Motor neuron (in vitro differentiated cells): ENCODE measurements at regions not wholly inside any gene's neighbourhood (a gene's known extent, or its start where the extent isn't known, plus 50 kb on each side); places are given as distances from the start of the nearest gene placed in this dataset.
A peak's percentile ranks its signal among the peaks of the same experiment; 100 is the strongest.

ENCODE experiments used
- ATAC-seq, 8 experiments: fragments of 200-7000 bp; cut with Tn5 transposase; replicated peaks in 6 of 8; 2 replicates each; pipeline ENCODE4 v1.8.0; 2021; ENCODE audit warnings: mild to moderate bottlenecking in 8 of 8, moderate library complexity in 8 of 8
- H3K27ac ChIP-seq, 2 donors: fragments of 250-450 bp; sonication (Bioruptor Pico); 2 replicates each; pipeline ENCODE4 v1.9.0; 2021; ENCODE audit warnings: antibody characterized with exemption in 2 of 2, mild to moderate bottlenecking in 2 of 2, moderate library complexity in 1 of 2
- H3K4me1 ChIP-seq, 2 donors: fragments of 250-450 bp; sonication (Bioruptor Pico); replicated peaks in 1 of 2; 2 replicates each; pipeline ENCODE4 v1.6.1; 2021; ENCODE audit warnings: antibody characterized with exemption in 2 of 2, mild to moderate bottlenecking in 2 of 2, moderate library complexity in 1 of 2
- H3K4me3 ChIP-seq, 5 donors: fragments of 250-450 bp; sonication (Bioruptor Pico); 2 replicates each; pipeline ENCODE4 v1.9.0; 2021; ENCODE audit warnings: antibody characterized with exemption in 5 of 5, mild to moderate bottlenecking in 5 of 5, moderate library complexity in 4 of 5
- WGBS, 10 experiments: fragments of 450-650 bp; shearing (Covaris generic); methylation state at CpG; one replicate each; pipeline ENCODE4 v1.0.0; 2022; 5-methylcytosine and 5-hydroxymethylcytosine counted together
- in situ Hi-C, 9 experiments: fragments of 400-800 bp; cut with MboI; loops; one replicate each; pipeline ENCODE4 v1.15.0; 2021; ENCODE audit warnings: low sequenced_read_pairs in 9 of 9, low pct_unique_long_range_greater_than_20kb in 2 of 9; ENCODE audit not compliant: unreplicated experiment in 9 of 9

GRCh38 chr16:86962913-86963312 is 354.3 kb downstream of the C16orf95 start:
- H3K4me1 ChIP-seq, result peaks cover 35 to 41% of the 10 kb centered on the region in 2 donors
- no peak overlapping the region for H3K4me3 ChIP-seq
- no peak overlapping the region for H3K27ac ChIP-seq
- in situ Hi-C loops, result no loop called here
- 73 to 100% (median 100%) methylated on average over 2 to 4 of the region's 11 CpGs; no CpG with 5 or more reads in 5 of the 10 experiments for WGBS, 10 experiments
- ATAC-seq, result no peak

DNA sequence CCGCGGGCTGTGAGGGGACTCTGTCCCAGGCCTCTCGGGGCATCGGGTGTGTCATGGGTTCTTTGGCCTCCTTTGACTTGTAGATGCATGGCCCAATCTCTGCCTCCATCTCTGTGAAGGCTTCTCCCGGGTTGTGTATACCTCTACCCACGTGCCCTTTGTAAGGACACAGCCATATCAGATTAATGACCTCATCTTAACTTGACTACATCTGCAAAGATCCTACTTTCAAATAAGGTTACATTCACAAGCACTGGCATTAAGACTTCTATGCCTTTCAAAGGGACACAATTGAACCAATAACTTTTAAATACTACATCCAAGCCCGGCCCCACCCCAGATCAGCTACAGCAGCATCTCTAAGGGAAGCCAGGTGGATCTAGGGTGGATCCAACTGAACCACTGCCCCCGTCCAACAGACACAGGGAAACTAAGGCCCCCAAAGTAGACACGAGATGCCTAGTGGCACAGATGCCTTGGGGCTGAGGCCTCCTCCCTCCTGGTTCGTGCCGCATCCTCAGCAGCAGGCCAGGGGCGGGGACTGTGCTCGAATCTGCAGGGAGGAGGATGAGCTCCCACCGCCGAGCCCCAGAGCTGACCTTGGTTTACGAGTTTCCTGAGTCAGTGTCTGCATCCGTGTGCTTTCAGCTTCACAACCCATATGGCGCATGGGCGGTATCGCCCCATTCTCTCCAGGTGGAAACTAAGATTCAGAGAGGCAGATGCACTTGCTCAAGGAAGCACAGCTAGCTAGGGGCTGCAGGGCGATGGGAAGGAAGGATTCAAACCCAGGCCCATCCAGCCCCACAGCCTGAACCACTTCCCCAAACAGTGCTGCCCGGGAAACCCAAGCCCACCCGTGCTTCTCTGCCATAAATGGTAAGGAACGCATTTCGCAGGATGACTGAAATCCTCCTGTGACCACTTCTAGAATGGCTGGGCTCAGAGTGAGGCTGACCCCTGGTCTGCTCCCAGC is 353.3 kb downstream of the C16orf95 start:
- 63 to 100% (median 83%) methylated on average over 1 to 21 of the region's 25 CpGs; no CpG with 5 or more reads in 1 of the 10 experiments for WGBS, 10 experiments
- H3K4me3 ChIP-seq, result no peak overlapping the region
- no peak for ATAC-seq
- no peak overlapping the region for H3K27ac ChIP-seq
- in situ Hi-C loops, result no loop called here
- H3K4me1 ChIP-seq, result peaks cover 29 to 37% of the 10 kb centered on the region in 2 donors

GRCh38 chr16:86964796-86965241 is 352.4 kb downstream of the C16orf95 start:
- in situ Hi-C loops, result no loop called here
- Histone ChIP-seq H3K4me3 (no peak overlapping the region), H3K4me1 (peaks cover 20 to 27% of the 10 kb centered on the region in 2 donors), H3K27ac (no peak overlapping the region)
- 71% methylated on average over 1 of the region's 14 CpGs; no CpG with 5 or more reads in 9 of the 10 experiments for WGBS, 10 experiments
- ATAC-seq, result no peak

GRCh38 chr16:86965331-86965730 is 351.9 kb downstream of the C16orf95 start:
- Histone ChIP-seq H3K4me3 (no peak overlapping the region), H3K27ac (no peak overlapping the region), H3K4me1 (peaks cover 15 to 22% of the 10 kb centered on the region in 2 donors)
- in situ Hi-C loops, result no loop called here
- 50 to 60% (median 60%) methylated on average over 1 of the region's 12 CpGs; no CpG with 5 or more reads in 7 of the 10 experiments for WGBS, 10 experiments
- no peak for ATAC-seq

DNA sequence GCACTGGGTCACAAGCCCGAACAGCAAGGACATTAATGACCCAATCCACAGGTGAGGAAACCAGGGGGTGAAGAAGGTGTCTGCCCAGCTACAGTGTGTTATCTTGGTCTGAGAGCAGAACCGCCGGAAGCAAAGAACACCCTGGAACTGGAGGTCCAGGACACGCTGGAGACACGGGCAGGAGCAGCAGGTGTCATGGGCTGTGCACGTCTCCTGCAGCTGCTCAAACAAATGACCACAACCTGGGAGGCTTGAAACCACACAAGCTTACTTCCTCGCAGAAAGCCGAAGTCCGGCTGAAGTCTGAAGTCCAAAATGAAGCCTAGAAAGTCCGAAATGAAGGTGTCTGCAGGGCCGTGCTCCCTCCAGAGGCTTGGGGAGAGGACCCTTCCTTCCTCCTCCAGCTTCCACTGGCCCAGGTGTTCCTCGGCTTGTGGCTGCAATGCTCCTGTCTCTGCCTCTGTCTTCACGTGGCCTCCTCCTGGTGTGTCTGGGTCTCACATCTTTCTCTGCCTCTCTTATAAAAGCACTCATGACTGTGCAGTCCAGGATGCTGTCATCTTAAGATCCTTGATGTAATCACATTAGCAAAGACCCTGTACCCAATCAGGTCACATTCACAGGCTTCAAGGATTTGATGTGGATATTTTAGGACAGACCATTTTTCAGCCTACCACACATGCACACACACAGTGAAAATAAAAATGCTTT is 351.2 kb downstream of the C16orf95 start:
- in situ Hi-C loops, result no loop called here
- ATAC-seq, result peak in 5 of 8 experiments; percentile 47 to 90 (median 57)
- H3K4me1 ChIP-seq, result peaks cover 8 to 16% of the 10 kb centered on the region in 2 donors
- no peak overlapping the region for H3K4me3 ChIP-seq
- 27 to 97% (median 87%) methylated on average over 2 to 7 of the region's 13 CpGs; no CpG with 5 or more reads in 5 of the 10 experiments for WGBS, 10 experiments
- H3K27ac ChIP-seq, result no peak overlapping the region

- no peak overlapping the region for H3K27ac ChIP-seq
- ATAC-seq, result peak in 5 of 8 experiments; percentile 49 to 69 (median 52)
- 78 to 93% (median 89%) methylated on average over 3 to 11 of the region's 11 CpGs; no CpG with 5 or more reads in 5 of the 10 experiments for WGBS, 10 experiments
- in situ Hi-C loops, result no loop called here
- H3K4me1 ChIP-seq, result peaks cover 5 to 10% of the 10 kb centered on the region in 2 donors
- H3K4me3 ChIP-seq, result no peak overlapping the region
These were observed 350.4 kb downstream of the C16orf95 start for GRCh38 chr16:86966777-86967176.

- 0 to 100% (median 74%) methylated on average over 1 to 8 of the region's 16 CpGs; no CpG with 5 or more reads in 5 of the 10 experiments for WGBS, 10 experiments
- peak in 1 of 8 experiments; percentile 93 for ATAC-seq
- H3K27ac ChIP-seq, result no peak overlapping the region
- in situ Hi-C loops, result no loop called here
- H3K4me3 ChIP-seq, result no peak overlapping the region
- H3K4me1 ChIP-seq, result peaks cover 0 to 10% of the 10 kb centered on the region in 2 donors
These were observed 348.3 kb downstream of the C16orf95 start for GRCh38 chr16:86968866-86969265.

DNA sequence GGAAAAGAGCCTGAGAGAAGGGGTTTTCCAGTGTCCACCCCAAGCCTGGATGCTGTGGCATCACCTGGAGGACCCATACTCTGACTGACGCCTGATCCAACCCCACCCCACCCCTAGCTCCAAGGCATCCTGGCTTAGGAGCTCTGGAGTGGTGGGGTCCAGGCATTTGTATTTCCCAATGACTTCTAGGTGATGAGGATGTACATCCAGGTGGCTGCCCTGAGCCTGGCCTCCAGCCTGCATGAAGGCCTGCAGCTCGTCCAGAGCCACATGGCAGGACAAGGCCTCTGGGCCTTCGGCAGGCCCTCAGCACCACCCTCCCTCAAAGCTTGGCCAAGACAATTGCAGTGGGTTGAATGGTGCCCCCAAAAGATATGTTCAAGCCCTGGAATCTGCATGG is 347.5 kb downstream of the C16orf95 start:
- ATAC-seq, result no peak
- Histone ChIP-seq H3K27ac (no peak overlapping the region), H3K4me3 (no peak overlapping the region), H3K4me1 (peaks cover 0 to 9% of the 10 kb centered on the region in 2 donors)
- WGBS, 10 experiments, result 83 to 93% (median 90%) methylated on average over 2 to 3 of the region's 3 CpGs; no CpG with 5 or more reads in 7 of the 10 experiments
- in situ Hi-C loops, result no loop called here

DNA sequence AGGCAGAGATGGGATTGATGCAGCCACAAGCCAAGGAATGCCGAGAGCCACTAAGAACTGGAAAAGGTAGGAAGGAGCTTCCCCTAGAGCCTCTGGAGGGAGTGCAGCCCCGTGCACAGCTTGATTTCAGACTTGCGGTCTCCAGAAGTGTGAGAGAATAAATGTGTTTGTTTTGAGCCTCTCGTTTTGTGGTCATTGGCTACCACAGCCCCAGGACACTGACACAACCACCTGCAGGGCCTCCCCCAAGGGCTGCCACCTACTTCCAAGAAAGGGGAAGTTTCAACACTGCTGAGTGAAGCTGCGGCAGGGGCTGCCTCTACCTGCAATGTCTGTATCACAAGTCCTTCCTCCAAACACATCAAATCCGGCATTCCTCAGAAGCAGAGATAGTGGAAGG is 346.9 kb downstream of the C16orf95 start:
- no peak for ATAC-seq
- H3K4me3 ChIP-seq, result no peak overlapping the region
- WGBS, 10 experiments, result 50 to 100% (median 95%) methylated on average over 1 to 4 of the region's 6 CpGs; no CpG with 5 or more reads in 5 of the 10 experiments
- no peak overlapping the region for H3K27ac ChIP-seq
- H3K4me1 ChIP-seq, result peaks cover 0 to 7% of the 10 kb centered on the region in 2 donors
- in situ Hi-C loops, result no loop called here

DNA sequence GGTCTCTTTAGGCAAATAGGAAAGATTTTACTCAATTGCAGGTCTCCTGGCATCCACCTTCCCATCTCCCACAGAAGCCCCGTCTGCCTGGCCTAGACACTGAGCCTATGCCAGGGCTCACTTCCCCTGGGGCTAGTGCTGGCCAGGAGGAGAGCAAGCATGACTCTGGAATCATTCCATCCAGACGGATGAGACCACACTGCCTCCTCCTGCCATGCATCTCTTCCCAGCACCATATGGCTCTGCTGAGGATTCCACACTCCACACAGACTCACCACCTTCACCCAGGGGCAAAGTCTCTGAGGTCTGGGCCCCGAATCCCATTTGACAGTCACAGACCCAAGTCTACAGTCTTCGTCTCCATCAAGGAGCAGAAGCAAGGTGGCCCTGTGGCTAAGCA is 346.5 kb downstream of the C16orf95 start:
- Histone ChIP-seq H3K27ac (no peak overlapping the region), H3K4me1 (peaks cover 0 to 7% of the 10 kb centered on the region in 2 donors), H3K4me3 (no peak overlapping the region)
- ATAC-seq, result no peak
- WGBS, 10 experiments, result 40 to 90% (median 80%) methylated on average over 1 to 4 of the region's 4 CpGs; no CpG with 5 or more reads in 5 of the 10 experiments
- in situ Hi-C loops, result no loop called here

DNA sequence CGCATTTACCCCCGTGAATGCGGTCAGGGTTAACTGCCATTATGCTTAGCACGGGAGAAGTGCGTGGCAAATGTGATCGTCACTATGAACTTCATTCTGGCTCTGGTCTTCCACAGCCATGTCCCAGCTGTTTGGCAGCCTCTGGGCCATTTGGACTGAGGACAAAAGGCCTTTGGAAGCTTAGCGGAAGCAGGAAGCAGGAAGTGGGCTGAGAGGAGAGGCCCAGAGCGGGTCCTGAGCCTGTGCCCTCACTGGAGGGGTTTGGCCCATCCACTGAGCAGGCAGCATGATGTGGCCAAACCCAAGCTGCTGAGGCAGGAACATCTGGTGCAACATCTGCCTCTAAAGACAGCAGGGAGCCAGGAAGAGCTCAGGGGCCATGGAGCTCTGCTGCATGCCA is 345.9 kb downstream of the C16orf95 start:
- in situ Hi-C loops, result no loop called here
- no peak overlapping the region for H3K4me3 ChIP-seq
- 15 to 100% (median 33%) methylated on average over 1 to 8 of the region's 8 CpGs; no CpG with 5 or more reads in 3 of the 10 experiments for WGBS, 10 experiments
- no peak for ATAC-seq
- H3K27ac ChIP-seq, result no peak overlapping the region
- H3K4me1 ChIP-seq, result peaks cover 0 to 7% of the 10 kb centered on the region in 2 donors

GRCh38 chr16:86974120-86974519 is 343.1 kb downstream of the C16orf95 start:
- 80 to 92% methylated on average over 1 to 2 of the region's 2 CpGs; no CpG with 5 or more reads in 8 of the 10 experiments for WGBS, 10 experiments
- Histone ChIP-seq H3K4me3 (no peak overlapping the region), H3K27ac (no peak overlapping the region), H3K4me1 (no peaks in the 10 kb centered on the region)
- ATAC-seq, result no peak
- in situ Hi-C loops, result no loop called here

GRCh38 chr16:86975445-86975844 is 341.7 kb downstream of the C16orf95 start:
- Histone ChIP-seq H3K27ac (no peak overlapping the region), H3K4me1 (no peaks in the 10 kb centered on the region), H3K4me3 (no peak overlapping the region)
- in situ Hi-C loops, result no loop called here
- ATAC-seq, result peak; percentile 50 to 80 (median 73)
- 0 to 64% methylated on average over 2 of the region's 2 CpGs; no CpG with 5 or more reads in 8 of the 10 experiments for WGBS, 10 experiments
